GM18868 (cell line): ENCODE measurements at regions not wholly inside any gene's neighbourhood (a gene's known extent, or its start where the extent isn't known, plus 50 kb on each side); places are given as distances from the start of the nearest gene placed in this dataset.

ENCODE experiments used
- ATAC-seq: cut with Tn5 transposase; IDR thresholded peaks from one replicate; pipeline ENCODE4 v1.9.1; 2021; ENCODE audit warnings: mild to moderate bottlenecking, moderate library complexity; ENCODE audit not compliant: unreplicated experiment

DNA sequence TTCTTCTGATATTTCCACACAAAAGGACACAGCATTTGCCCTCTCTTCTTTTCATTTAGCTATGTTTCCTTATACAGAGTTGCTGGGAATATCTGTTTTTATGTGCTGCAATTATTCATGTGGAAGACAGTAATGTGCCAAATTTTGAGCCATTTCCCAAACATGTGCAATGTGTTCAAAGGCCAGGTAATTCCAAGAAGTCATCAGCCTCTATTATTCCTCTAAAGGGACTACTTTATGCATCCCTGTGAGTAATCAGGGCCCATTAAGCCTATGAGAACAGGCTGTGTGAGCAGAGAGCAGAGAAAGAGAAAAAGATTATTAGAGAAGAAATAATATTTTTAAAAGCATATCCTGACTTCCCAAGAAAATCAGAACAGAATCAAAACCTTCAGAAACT is 107.6 kb upstream of the OSR1 start:
- ATAC-seq = no peak

DNA sequence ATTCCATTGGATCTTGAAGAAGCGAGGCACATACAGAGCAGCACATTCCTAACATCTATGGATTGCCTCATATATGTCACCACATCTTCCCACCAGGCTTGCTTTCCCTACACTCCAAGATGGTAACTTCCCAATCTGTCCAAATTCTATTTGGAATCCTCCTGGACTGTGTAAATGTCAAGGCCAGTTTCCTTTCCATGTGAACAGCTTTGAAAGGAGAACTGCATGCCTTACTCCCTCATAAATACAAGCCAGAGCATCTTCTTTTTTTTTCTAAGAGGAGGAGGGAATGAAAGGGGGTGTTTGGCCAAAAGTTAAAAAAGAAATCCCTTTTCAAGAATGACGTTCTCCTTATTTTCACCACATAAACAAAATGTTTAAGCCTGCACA is 103.8 kb upstream of the OSR1 start:
- ATAC-seq = no peak

DNA sequence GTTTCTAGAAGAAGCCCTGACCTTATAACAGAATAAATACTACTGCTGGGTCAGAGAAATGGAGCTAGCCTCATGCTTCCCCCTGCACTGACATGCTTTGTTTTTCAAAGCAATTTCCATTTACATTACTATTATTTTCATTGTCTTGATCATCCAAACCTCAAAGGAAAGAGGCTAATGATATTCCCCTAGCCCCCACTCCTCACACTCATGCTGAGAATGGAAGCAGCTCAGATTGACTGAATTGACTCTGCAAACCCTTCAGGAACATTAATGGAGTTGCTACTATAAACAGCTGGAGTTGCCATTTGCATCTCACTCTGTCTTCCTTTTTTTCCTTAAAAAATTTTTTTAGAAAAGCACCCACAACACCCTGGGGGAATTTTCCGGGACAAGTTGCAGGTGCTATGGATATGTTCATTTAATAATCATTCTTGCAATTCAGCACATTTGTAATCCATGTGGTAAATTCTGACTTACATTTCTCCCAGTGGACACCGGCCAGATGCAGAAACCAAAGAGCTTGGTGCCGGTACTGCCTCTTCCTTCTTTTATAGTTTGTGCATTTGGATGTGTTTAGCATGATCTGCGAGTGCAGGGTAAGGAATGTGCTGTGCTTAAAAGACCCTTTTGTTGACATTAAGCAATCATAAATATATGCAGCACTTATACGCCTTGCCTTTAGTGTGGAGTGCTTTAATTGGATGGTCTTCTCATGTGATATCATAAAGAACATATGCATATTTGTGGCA is 103.3 kb upstream of the OSR1 start:
- no peak for ATAC-seq

DNA sequence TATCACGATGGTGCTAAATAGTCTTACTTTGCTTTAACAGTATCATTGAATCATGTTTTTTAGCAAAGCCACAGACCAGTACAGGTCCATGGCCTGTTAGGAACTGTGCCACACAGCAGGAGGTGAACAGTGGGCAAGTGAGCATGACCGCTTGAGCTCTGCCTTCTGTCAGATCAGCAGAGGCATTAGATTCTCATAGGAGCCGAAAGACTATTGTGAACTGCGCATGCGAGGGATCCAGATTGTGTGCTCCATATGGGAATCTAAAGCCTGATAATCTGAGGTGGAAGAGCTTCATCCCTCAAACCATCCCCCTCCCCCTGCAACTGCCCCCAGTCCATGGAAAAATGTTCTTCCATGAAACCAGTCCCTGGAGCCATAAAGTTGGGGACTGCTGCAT is 102.3 kb upstream of the OSR1 start:
- no peak for ATAC-seq

DNA sequence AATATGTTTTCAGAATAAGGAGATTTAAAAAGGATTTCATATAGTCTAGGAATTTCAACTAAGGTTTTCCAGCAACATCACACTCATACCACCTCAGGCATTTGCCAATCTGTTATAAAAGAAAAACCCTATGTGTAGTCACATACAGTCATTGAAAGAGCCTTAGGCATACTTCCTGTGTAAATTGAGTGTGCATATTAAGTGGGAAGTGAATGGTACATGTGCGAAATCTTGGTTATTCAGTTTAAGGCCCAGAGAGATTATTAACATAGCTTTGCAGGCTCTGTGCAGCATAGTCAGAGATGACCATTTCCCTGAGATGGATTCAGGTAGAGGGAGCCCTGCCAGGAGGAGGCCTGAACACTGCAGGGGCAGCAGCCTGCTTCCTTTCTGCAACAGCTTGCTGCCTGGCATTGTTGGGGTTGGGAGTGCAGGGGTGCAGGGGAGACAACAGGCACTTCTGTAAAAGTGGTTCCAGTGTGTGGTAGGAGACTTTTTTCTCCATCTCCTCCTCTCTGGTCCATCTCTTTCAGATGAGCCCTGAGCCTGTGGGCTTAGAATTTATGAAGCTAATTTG is 100.1 kb upstream of the OSR1 start:
- no peak for ATAC-seq

DNA sequence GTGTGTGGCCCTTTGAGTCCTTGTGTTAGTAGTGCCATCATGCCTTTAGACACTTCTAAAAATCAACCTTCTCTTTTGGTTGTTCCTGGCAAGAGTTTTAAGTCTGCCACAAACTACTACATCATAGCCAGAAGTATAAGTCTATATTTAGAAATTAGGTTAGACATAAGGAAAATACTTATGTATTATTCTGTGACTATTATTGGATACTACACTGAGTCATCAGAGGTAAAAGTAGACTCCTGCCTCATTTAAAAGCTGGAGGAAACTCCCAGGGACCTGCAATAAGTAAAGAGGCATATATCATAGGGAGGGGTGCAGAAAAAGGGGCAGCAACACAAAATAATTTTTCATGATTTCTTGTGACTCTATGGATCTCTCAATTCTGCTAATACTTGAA is 99.4 kb upstream of the OSR1 start:
- ATAC-seq = no peak

DNA sequence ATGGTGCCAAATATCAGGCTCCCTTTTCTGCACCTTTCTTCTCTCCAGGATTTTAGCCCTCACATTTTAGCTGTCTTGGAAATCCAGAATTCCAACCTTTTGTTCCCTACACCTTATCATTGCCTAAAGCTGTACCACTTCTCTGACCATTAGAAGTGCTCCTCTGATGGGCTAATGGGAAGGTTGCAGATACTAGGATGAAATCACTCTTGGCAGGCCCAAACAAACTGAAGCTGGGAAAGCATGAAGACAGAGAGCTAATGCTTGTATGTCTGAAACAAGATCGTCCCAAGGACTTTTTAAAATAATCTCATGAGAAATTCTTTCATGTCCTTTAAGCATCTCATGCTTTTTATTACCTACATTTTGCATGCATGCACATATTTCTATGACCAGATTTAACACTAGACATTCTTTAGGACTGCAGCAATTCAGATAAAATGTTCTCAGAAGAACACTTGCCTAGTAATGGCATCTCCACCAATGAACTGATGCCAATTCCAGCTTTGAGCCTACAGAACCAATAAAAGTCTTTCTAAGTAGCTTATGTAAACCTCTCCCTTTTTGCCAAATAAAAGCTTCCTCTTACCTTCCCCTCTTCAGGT is 98.4 kb upstream of the OSR1 start:
- ATAC-seq = no peak

DNA sequence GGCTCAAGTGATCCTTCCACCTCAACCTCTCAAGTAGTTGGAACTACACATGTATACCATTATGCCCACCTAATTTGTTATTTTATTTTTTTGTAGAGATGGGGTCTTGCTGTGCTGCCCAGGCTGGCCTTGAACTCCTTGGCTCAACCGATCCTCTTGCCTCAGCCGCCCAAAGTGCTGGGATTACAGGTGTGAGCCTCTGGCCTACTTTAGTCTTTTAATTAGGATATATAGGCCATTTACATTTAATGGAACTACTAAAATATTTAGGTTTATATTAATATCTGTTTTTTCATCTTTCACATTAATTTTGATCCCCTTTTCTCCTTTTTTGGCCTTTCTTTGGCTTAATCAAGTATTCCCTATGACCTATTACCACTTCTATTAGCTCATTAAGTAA is 95.7 kb upstream of the OSR1 start:
- ATAC-seq = no peak

DNA sequence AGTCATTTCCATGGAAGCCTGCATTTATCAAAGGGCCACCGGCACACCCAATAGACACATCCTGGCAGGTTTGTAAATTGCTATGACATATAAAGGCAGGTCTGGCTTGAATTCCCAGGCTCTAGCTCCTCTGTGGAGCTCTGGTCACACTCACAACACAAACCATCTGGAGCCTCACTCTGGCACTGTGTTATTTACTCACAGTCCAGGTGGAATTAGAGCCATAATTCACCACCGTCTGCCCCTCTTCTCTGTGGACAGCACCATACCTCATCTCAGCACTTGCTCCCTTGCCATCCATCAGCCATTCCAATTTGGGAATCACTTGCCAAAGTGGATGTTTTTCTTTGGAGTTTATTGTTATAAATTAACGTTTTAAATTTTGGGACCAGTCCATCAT is 84.3 kb upstream of the OSR1 start:
- no peak for ATAC-seq

DNA sequence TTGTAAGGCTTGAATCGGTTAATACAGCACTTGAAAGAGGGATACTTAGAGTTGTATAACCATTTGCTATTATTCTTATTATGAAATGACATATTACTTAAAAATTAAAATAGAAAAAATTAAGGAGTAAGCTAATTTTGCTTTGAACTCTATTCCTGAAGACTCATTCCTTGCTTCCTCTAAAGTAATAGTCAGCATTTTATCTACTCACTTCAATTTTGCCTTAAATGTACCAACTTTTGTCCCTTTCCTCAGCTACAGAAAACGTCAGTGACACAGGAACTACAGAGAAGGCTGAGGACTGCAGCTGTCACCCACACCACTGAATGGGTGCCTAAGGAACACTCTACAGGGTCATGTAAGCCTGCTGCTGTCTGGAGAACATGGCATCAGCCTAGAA is 80.7 kb upstream of the OSR1 start:
- no peak for ATAC-seq

DNA sequence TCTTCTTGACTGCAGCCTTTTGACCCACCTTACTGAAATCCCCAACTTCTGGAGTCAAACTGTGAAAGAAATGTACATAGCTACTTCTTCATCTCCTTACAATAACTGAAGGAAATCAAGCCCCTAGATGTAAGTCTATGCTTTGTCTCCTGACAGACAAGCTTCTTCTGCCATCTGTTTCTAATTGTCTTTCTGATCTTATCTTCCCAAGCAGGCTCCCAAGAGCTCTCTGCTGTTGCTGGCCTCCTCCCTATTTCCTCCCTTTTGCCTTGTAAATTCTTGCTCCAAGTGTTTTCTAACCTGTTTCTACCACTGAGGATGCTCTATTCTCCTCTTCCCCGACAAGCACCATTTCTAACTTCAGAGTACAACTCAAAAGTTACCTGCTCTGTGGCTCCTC is 77.4 kb upstream of the OSR1 start:
- ATAC-seq = no peak

DNA sequence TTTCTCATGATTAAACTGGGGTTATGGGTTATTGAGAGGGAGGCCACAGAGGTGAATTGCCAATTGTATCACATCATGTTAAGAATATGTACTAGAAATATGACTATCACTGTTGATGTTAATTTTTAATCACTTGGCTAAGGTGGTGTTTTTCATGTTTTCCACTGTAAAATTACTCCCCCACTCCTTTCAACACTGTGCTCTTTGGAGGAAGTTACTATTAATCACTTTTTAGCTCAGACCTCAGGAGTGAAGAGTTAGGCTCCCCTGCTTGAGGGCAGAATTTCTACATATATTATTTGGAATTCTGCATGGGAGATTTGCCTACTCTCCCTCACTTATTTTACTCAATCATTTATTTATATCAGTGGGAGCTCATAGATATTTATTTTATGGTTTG is 76.0 kb upstream of the OSR1 start:
- no peak for ATAC-seq

DNA sequence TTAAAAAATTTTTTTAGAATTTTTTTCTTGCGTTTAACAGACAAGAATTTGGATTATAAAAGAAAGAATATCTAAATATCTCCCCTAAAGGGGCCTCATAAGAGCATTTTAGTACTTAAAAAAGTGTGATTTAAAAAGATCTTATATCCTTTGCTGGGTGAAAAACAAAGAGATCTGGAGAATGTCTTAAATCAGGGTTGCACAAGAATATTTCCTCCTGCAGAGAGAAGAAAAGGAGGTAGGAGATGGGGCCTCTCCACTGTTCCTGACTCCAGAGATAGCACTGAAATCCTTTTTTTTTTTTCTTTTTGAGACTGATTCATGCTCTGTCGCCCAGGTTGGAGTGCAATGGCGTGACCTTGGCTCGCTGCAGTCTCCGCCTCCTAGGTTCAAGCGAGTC is 68.5 kb upstream of the OSR1 start:
- no peak for ATAC-seq

DNA sequence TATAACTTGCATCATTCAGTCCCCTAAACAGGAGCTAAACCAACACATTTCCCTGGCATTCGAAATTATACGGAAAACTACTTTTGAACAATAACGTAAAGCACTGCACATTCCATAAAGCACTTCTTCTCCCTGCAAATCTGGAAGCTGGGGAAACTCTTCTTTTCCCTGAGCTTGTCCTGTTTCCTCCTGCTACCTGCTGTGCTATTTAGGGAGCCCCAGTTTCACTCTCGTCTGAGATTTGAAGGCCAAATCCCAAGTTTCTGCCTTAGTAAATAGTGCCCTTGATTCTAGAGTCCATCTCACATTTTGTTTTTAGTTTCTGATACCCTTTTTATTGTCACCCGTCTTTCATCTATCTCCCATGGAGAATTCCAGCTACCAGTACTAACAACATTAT is 67.7 kb upstream of the OSR1 start:
- no peak for ATAC-seq

DNA sequence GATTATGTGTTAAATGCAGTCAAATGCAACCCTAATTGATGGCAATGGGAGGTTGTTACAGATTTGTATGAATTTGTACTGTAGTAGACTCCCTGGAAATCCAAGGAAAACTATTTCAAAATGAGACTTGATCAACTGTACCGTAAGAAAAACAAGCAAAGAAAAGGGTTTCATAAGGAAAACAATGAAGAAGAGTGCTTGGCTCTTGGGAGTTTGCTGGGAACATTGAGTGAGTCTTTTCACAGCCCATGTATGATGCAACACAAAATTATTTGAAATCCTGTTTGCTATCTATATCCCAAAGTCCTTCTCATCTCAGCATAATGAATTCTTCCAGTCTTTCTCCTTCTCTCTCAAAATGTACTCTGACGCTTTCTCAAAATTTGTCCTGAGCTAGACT is 67.0 kb upstream of the OSR1 start:
- no peak for ATAC-seq

DNA sequence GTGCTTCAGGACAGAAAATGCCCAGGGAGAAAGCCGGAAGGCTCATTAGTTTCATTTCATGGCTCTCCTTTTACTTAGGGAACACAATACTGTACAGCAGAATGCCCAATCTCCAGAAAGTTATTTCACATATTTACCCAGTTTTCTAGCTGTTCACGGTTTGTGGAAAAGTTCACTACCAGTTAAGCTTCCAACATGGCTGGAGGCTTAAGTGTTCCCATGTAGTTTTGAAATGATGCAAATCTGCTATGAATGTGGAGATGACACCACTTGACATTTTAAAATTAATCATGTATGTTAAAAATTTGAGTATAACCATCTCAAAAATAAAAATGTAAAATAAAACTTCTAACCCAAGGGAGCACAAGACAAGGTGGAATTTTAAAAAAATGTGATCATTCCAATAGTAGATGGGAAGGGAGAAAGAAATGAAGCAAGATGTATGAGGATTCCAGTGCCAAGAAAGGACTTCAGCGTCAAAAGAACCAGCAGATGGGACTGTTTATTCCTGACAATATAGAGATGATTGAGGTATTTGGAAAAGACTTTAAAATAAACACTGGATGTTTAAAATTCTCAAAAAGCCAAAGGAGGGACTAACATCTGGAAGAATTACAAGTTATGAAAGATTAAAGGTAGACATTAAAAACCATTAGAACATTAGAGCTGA is 60.9 kb upstream of the OSR1 start:
- no peak for ATAC-seq

DNA sequence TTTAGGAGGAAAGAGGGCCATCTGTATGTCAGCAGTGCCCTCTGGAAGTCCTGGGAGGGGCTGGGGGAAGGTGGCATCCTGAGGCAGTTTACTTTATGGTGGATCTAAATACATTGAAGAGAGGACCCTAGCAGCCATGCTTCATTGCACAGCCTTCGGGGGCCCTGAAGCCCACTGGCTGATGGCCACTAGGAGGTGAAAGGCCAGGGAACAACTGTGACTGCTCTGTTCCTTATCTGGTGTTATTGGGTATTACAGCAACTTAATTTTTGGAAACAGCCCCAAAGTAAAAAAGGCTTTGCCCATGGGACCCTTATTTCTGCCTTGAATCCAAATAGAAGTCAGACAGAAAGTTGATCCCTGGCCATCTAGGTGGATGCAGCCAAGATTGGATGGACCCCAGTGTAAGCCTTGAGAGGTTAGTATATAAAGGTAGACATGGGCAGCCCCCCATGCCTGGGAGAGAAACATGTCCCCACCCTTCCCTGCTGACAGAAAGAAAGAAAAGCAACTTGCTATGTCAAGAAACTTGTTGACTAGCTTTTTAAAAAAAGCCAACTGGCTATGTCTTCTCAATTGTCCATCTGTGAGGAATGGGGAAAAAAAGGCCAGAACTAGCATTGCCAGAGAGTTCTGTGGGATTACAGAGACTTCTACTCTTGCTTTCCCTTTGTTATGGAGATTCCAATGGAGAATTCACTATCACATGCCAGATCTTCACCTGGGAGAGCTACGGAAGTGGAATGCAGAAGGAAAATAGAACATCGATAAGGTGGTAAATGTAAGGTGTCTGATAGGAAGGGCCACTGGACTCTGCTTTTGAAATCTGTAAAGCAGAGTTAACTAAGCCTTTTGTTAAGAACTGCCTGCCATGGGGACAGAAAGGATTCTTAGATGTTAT is 58.6 kb upstream of the OSR1 start:
- ATAC-seq = no peak

DNA sequence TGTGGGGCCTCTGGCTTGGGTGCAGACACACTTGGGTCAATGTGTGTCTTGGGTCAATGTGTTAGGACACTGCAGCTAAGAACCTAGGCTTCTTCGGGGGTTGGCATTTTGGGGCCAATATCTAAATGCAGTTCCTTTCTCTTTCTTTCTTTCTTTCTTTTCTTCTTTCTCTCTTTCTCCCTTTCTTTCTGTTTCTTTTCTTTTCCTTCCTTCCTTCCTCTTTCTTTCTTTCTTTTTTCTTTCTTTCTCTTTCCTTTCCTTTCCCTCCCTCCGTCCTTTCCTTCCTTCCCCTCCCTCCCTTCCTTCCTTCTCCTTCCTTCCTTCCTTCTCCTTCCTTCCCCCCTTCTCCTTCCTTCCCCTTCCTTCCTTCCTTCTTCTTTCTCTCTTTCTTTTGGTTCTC is 57.7 kb upstream of the OSR1 start:
- ATAC-seq = no peak

DNA sequence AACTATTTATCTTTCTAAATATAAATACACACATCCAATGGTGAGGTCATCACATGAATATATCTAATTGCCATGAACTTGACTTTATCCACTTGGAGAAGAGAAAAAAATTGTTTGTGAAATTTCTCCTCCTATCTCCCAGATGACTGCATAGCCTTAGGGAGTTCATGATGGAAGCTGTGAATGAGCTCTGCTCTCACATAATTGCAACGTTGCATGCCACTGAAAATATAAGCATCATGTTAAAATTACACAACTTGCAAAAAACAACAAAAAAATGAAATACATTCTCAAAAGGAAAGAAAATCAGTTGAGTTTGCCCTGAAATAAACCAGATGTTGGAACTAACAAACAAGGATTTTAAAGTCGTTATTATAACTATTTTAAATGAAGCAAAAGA is 50.6 kb upstream of the OSR1 start:
- no peak for ATAC-seq

DNA sequence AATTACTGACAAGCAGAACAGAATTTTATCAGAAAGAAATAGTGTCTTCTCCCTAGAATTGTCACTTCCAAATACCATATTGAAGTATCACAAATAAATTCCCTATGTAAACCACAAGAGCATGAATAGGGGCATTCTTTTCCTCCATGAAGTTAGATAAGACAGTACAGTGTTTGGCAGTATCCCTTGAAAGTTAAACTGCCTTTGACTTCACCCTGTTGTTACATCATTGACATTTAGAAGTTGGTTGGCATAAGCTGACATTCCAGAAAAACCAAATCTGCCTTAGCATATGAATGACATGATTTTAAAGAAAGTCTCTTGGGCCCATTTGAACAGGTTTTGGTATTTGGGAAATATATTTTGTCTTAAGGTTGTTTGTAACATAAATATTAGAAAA is 50.2 kb upstream of the OSR1 start:
- no peak for ATAC-seq
